Stomach (tissue), 4 donors: ENCODE measurements at regions not wholly inside any gene's neighbourhood (a gene's known extent, or its start where the extent isn't known, plus 50 kb on each side); places are given as distances from the start of the nearest gene placed in this dataset.

ENCODE experiments used
- CTCF ChIP-seq, 7 experiments: fragments of 450-650 bp in 4 of 7; fragments of 200-600 bp in 3 of 7; sonication (generic) in 3 of 7; IDR thresholded peaks; one replicate each; pipeline ENCODE4 v1.5.1; 2016 to 2019; ENCODE audit warnings: antibody characterized with exemption in 7 of 7, control low read depth in 2 of 7, mild to moderate bottlenecking in 1 of 7
- POLR2A ChIP-seq, 4 donors: fragments of 450-650 bp; IDR thresholded peaks; one replicate each; pipeline ENCODE4 v1.6.1; 2016; ENCODE audit warnings: antibody characterized with exemption in 4 of 4, control low read depth in 2 of 4, mild to moderate bottlenecking in 1 of 4, moderate library complexity in 1 of 4

GRCh38 chr4:138611017-138611416 lies 368.9 kb upstream of the SLC7A11 start:
- TF ChIP-seq CTCF (IDR thresholded peaks at IDR 0.05) (no peak), POLR2A (IDR thresholded peaks at IDR 0.05) (no peak)
